BJ (cell line): ENCODE measurements at regions not wholly inside any gene's neighbourhood (a gene's known extent, or its start where the extent isn't known, plus 50 kb on each side); places are given as distances from the start of the nearest gene placed in this dataset.

Experiments used
- CTCF ChIA-PET: fragments of 350-600 bp; formaldehyde crosslinking; extraction: SDS; loops from one replicate; lab custom pipeline; 2021; ENCODE audit warnings: antibody characterized with exemption, inconsistent platforms; lab: Yijun Ruan, JAX
- POLR2A ChIA-PET: fragments of 300-600 bp; sonication (Branson Sonifier 250); formaldehyde crosslinking; extraction: SDS; loops from one replicate; lab custom pipeline; 2021; ENCODE audit warnings: antibody characterized with exemption; lab: Charles Lee
- DNase-seq: peaks from one replicate; pipeline ENCODE4 v3.0.0-alpha.2; 2011; ENCODE audit warnings: low read depth
- H3K27me3 ChIP-seq: 2 replicates; pipeline ENCODE4 v1.6.0; 2011; ENCODE audit warnings: low read length; ENCODE audit not compliant: control insufficient read depth, insufficient read depth
- H3K36me3 ChIP-seq: 2 replicates; pipeline ENCODE4 v1.5.1; 2011; ENCODE audit warnings: low read length; ENCODE audit not compliant: control insufficient read depth, insufficient read depth
- H3K4me3 ChIP-seq: 2 replicates; pipeline ENCODE4 v1.5.1; 2011; ENCODE audit warnings: low read depth, mild to moderate bottlenecking, control low read depth, low read length
- TF ChIP-seq, protein P1 (sequence below): IDR thresholded peaks from 2 replicates; pipeline ENCODE4 v1.5.1; 2011; ENCODE audit warnings: low read depth, mild to moderate bottlenecking, control low read depth, inconsistent platforms, low read length, moderate library complexity; ENCODE audit not compliant: insufficient read depth

DNA sequence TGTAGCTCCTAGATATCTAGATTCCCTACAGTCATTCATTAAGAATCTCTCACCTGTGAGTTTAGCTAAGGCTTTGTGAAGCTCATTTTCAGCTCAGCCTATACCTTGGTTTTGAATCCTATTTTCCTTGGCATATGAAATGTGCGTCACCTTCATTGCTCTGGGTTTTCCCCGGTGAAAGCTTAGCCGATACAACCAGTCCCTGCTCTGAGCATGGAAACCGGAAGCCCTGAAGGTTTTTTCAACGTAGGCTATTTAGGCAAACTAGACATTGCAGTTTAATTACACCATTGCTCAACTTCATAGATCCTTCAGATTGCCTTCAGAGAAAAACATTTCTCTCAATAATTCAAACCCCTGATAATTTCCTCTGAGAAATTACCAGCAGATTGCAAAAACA, 206.8 kb upstream of the TPRG1 start:
- DNase-seq = no peak
- Histone ChIP-seq H3K36me3 (no peaks in the 10 kb centered on the region), H3K4me3 (no peak overlapping the region), H3K27me3 (peaks cover 3% of the 10 kb centered on the region; the same call in 1 of the 2 replicates)
- ChIA-PET POLR2A (no interaction called here), CTCF (interaction anchor here (1.4 kb wide), 1 partner anchor 8 kb away, joined by 7 read pairs; no protein-coding TSS in a partner anchor)
- TF ChIP-seq, protein P1, sequence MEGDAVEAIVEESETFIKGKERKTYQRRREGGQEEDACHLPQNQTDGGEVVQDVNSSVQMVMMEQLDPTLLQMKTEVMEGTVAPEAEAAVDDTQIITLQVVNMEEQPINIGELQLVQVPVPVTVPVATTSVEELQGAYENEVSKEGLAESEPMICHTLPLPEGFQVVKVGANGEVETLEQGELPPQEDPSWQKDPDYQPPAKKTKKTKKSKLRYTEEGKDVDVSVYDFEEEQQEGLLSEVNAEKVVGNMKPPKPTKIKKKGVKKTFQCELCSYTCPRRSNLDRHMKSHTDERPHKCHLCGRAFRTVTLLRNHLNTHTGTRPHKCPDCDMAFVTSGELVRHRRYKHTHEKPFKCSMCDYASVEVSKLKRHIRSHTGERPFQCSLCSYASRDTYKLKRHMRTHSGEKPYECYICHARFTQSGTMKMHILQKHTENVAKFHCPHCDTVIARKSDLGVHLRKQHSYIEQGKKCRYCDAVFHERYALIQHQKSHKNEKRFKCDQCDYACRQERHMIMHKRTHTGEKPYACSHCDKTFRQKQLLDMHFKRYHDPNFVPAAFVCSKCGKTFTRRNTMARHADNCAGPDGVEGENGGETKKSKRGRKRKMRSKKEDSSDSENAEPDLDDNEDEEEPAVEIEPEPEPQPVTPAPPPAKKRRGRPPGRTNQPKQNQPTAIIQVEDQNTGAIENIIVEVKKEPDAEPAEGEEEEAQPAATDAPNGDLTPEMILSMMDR = no peak

- no peak for DNase-seq
- CTCF ChIA-PET = no interaction called here
- POLR2A ChIA-PET = no interaction called here
- TF ChIP-seq, protein P1 = no peak
- no peaks in the 10 kb centered on the region for H3K36me3 ChIP-seq
- H3K27me3 ChIP-seq = peaks cover 3% of the 10 kb centered on the region
- H3K4me3 ChIP-seq = no peak overlapping the region
These were observed 199.5 kb upstream of the TPRG1 start for GRCh38 chr3:188972310-188972709.

DNA sequence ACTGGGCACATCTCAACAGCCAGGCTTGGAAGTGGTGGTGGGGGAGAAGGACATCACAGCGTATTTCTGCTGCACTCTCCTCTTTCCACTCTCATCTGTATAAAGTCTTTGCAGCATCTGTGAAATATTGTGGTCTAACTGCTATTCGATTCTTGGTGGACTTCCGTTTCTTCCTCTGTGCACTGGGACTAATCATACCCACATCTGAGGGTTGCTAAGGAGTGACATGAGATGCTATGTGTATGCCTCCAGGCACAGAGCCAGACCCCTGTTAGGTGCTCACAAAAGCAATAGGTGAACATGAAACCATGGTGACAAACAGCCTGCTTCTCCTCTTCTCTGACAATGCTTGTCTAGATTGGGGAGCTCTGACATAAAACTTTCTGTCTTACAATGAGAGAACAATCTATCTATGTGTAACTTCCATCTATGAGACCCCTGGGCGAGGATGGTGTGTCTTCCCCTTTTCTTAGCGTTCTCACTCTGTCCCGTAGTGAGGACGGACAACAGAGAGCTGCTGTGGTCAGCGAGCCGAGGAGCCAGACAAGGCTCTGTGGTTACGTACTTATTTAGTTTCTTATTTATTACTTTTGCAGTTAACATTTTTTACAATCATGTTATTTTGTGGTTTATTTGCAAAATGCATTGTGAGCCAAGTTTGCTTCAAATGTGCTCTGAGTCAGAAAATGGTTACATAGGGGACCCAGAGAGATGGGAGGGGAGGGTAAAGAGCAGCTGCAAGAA, 196.7 kb upstream of the TPRG1 start:
- no peak for DNase-seq
- CTCF ChIA-PET = interaction anchor here (1.1 to 1.7 kb wide), 5 partner anchors 17 to 1236 kb away, joined by 3 to 8 read pairs (median 3); no protein-coding TSS in a partner anchor

GRCh38 chr3:188975600-188976314, 196.0 kb upstream of the TPRG1 start:
- TF ChIP-seq, protein P1 = no peak
- no peak for DNase-seq
- Histone ChIP-seq H3K4me3 (no peak overlapping the region), H3K36me3 (no peaks in the 10 kb centered on the region), H3K27me3 (peaks cover 3% of the 10 kb centered on the region)
- ChIA-PET POLR2A (no interaction called here), CTCF (interaction anchor here (1.1 to 1.7 kb wide), 5 partner anchors 18 to 1237 kb away, joined by 3 to 8 read pairs (median 3); no protein-coding TSS in a partner anchor)

More for the DNA sequence above, 196.7 kb upstream of the TPRG1 start:
- Histone ChIP-seq H3K27me3 (peaks cover 3% of the 10 kb centered on the region), H3K4me3 (no peak overlapping the region), H3K36me3 (no peaks in the 10 kb centered on the region)
- TF ChIP-seq, protein P1 = no peak
- POLR2A ChIA-PET = no interaction called here

- DNase-seq = no peak
- H3K36me3 ChIP-seq = no peaks in the 10 kb centered on the region
- H3K4me3 ChIP-seq = no peak overlapping the region
- POLR2A ChIA-PET = no interaction called here
- TF ChIP-seq, protein P1 = no peak
- CTCF ChIA-PET = interaction anchor here (1.1 to 1.7 kb wide), 4 partner anchors 23 to 1238 kb away, joined by 3 to 8 read pairs (median 3); no protein-coding TSS in a partner anchor
- peaks cover 3% of the 10 kb centered on the region for H3K27me3 ChIP-seq
These were observed 195.4 kb upstream of the TPRG1 start for GRCh38 chr3:188976407-188976806.
